NCI-H82 (cell line): ENCODE measurements at regions not wholly inside any gene's neighbourhood (a gene's known extent, or its start where the extent isn't known, plus 50 kb on each side); places are given as distances from the start of the nearest gene placed in this dataset.
"Not testable (repeated sequence)": the region's sequence is repeated elsewhere in the genome, so short reads cannot be mapped to it uniquely, and the experiment has no call there.

Source experiments
- DNase-seq: peaks from one replicate; lab custom pipeline; 2025; lab: John Stamatoyannopoulos, UW

GRCh38 chrX:16319929-16320328, 152.6 kb downstream of the MAGEB17 start:
- no peak for DNase-seq

GRCh38 chrX:16320765-16321355, 153.6 kb downstream of the MAGEB17 start:
- no peak for DNase-seq

DNA sequence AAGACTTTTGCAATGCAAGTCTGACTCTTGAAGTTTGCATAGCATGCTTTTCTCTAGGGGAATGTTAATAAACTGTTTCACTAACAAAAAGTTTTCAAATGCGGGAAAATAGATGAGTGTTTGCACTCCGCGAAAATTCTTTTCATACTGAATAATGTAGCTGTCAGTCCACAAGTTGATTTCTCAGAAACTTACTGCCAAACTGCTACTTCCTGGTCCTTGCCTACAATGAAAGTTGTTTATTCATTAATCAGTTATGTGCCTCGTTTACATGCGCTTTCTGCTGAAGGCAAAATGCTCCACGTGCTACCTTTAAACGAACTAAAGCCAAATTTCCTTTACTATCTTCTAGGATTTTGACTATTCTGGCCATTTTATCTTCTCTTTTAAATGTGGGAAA, 166.2 kb downstream of the MAGEB17 start:
- DNase-seq, result no peak

DNA sequence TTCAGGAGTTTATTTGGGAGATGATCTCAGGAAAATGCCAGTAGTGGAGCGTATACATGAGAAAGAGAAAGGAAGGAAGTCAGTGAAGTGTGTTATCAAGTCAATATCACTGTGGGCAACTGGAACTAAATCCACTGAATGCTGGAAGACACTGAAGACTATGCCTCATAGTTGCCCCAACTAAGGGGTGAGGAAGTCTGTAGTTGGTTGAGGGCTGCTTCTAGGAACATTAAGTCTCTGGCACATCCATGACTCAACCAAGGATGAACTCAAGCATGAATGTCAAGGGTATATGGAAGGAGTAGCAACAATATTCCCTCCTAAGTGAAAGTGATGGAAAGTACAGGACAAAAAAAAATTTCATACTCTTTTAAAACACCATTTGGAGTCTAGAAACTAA, 167.9 kb downstream of the MAGEB17 start:
- no peak for DNase-seq

- DNase-seq, result no peak
These were observed 180.8 kb downstream of the MAGEB17 start for GRCh38 chrX:16347968-16348670.

DNA sequence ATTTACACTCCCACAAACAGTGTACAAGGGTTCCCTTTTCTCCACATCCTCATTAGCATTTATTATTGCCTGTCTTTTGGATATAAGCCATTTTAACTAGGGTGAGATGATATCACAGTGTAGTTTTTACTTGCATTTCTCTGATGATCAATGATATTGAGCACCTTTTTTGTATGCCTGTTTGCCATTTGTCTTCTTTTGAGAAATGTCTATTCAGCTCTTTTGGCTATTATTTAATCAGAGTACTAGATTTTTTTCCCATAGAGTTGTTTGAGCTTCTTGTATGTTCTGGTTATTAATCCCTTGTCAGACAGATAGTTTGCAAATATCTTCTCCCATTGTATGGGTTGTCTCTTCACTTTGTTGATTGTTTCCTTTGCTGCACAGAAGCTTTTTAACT, 190.6 kb downstream of the MAGEB17 start:
- no peak for DNase-seq

GRCh38 chrX:16360056-16360455, 192.8 kb downstream of the MAGEB17 start:
- not testable (repeated sequence) for DNase-seq

- no peak for DNase-seq
These were observed 201.4 kb downstream of the MAGEB17 start for GRCh38 chrX:16368696-16369095.

GRCh38 chrX:16376056-16376455, 208.8 kb downstream of the MAGEB17 start:
- no peak for DNase-seq

DNA sequence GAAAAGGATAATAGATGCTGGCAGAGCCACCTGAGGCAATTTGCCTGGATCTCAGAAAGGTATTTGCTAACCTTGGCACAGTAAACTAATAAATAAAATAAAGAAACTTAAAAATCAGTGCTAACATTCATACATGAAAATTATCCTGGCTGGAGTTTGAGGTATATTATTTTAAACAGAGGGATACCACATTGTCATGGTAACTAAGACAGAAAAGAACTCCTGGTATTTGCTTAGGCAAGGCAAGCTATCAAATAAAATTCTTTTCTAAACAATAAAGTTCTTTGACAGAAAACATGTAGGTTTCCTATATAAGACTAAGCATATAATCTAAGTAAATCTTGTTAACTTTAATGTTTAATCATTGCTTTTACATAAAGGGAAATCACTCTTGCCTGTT, 218.8 kb downstream of the MAGEB17 start:
- DNase-seq, result no peak

DNA sequence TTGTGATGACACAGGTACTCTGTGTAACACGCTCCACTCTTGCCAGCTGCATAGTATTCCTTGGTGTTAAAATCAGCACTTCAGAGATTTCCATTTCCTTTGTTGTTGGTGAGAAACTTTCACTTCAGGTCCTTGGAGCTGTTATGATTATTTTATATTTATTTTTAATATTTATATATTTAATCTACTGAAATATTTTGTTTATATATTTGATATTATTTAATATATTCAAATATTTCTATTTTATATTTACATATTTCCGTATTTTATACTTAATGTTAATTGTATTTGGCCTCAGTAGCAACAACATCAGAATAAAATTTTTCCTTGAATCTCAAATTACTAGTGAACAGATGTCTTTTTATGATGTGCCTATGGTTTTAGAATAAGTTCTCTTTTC, 225.3 kb downstream of the MAGEB17 start:
- DNase-seq, result no peak

DNA sequence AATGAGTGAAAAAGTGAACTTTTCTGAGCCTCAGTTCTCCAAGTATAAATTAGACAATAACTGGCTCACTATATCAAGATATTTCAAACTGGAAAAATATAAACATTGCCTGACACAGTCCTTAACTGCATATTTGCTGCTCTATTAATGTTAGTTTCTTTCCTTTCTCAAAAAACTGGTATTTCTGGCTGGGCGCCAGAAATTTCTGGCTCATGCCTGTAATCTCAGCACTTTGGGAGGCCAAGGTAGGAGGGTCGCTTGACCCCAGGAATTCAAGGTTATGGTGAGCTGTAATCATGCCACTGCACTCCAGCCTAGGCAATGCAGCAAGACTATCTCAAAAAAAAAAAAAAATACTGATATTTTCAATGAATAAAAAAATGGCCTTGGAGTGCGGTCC, 227.0 kb downstream of the MAGEB17 start:
- no peak for DNase-seq

- DNase-seq, result no peak
These were observed 236.5 kb downstream of the MAGEB17 start for GRCh38 chrX:16403808-16404207.

DNA sequence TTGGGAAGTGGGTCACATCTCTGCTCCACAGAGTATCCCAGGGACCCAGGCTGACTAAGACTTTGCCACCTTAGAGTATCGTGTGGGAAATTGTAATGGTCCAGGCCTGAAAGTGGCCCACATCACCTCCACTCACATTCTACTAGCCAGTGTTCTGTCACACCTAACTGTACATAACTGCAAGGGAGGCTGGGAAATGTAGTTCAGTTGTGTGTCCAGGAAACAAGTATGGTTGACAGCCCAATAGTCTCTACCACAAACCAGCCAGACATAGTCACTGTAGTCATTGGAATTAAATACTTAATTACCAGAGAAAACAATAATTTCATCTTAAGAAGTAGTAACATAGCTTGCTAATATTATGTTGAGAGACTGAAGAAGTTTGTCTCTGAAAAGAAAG, 233.4 kb upstream of the S100G start:
- no peak for DNase-seq

DNA sequence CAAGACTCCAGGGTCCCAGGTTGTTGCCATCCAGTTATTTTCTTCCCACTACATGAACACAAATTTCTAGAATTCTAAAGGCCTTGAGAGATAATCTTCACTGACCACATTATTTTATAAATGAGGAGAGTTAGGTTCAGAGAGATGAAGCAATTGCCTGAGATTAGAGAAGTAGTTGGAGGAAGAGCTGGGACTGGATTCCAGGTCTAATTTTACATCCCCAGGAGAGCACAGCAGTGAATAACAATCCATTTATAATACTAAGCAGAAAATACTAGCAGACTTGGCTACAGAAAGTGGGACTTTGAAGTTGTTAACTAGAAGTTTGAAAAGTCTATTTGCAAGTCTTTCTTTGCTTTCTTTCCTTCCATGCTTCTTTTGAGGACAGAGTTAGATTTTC, 231.3 kb upstream of the S100G start:
- DNase-seq, result no peak

DNA sequence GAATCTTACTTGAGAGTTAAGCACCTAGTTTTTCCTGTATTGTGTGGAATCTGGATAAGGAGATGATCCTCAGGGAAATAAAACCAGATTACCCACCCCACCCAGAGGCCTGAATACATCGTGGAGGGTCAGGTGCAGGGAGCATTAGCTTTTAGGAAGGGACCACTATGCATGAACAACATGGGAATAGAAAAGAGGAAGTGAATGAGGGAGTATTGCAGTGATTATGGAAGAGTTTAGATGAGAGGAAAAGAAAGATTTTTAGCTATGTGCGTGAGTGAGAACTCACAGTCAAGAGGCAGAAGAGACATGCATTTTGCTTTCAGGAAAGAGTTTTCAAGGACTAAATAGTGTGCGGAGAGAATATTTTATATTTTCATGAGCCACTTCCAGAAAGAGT, 222.3 kb upstream of the S100G start:
- no peak for DNase-seq

- DNase-seq, result no peak
These were observed 220.6 kb upstream of the S100G start for GRCh38 chrX:16429406-16429805.

DNA sequence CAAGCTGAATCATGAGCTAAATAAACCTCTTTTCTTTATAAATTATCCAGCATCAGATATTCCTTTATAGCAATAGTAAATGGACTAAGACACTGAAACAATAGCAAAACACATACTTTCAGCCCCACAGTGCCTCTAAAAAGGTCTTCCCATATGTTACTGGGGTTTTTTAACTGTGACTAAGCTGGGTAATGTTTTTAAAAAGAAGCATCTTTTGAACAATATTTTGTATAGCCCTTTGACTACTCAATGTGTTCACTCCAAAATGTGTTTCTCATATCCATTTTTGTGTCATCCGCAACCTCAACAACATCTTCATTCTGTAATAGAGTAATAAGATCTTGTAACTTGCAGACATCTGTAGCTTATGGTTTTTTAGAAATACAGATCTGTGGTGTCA, 218.7 kb upstream of the S100G start:
- DNase-seq, result no peak

GRCh38 chrX:16433021-16433420, 216.9 kb upstream of the S100G start:
- no peak for DNase-seq

DNA sequence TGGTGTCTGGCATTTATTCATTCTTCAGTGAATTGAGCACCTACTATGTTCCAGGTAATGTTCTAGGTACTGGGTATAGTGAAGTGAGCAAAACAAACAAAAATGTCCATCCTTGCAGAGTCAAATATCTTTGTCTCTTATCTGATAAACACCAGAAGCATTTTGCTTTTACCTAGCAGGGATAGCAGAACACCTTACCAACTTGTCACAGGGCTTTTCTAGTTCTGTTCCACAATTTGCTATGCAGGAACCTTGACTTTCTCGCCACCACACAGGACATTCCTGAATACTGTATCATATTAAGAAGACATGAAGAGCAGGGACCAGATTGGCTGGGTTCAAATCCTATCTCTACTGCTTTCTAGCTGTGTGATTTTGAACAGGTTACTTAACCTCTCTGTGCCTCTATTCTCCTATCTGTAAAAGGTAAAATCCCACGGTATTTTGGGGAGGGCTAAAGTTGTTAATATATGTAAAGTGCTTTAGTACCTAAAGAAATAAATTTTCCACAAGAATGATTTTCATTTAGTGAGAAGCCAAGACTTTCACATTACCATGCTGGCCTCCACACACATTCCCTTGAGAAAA, 214.5 kb upstream of the S100G start:
- DNase-seq, result no peak

- peak; percentile 88 for DNase-seq
These were observed 213.4 kb upstream of the S100G start for GRCh38 chrX:16436348-16437188.

DNA sequence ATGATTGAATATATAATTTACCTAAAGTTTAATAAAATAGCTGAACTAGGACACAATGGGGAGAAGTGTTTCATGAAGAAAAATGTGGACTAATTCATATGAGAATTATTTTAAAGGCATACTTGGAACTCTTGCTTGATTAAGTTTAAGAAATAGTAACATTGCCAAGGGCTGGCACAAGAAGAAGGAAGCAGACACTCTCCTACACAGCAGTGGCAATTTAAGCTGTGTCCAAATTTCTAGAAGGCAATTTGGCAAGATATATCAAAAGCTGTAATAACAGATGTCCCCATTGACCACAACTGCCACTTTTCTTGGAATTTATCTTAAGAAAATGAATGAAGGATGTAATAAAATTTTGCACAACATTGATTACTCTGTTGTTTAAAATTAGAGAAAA, 209.5 kb upstream of the S100G start:
- DNase-seq, result no peak

- DNase-seq, result no peak
These were observed 205.6 kb upstream of the S100G start for GRCh38 chrX:16444353-16444752.
